Peyer's patch (tissue), 4 donors: ENCODE measurements at regions not wholly inside any gene's neighbourhood (a gene's known extent, or its start where the extent isn't known, plus 50 kb on each side); places are given as distances from the start of the nearest gene placed in this dataset.

Source experiments
- POLR2A ChIP-seq, 2 donors: fragments of 450-650 bp; IDR thresholded peaks; one replicate each; pipeline ENCODE4 v1.5.1; 2017; ENCODE audit warnings: antibody characterized with exemption in 2 of 2, mild to moderate bottlenecking in 2 of 2, moderate library complexity in 2 of 2
- TF ChIP-seq, protein P1 (sequence below), 6 experiments: fragments of 450-650 bp in 4 of 6; fragments of 200-600 bp in 2 of 6; sonication (generic) in 1 of 6; IDR thresholded peaks; one replicate each; pipeline ENCODE4 v1.5.1; 2017 to 2019; ENCODE audit warnings: antibody characterized with exemption in 6 of 6, mild to moderate bottlenecking in 3 of 6, moderate library complexity in 1 of 6

DNA sequence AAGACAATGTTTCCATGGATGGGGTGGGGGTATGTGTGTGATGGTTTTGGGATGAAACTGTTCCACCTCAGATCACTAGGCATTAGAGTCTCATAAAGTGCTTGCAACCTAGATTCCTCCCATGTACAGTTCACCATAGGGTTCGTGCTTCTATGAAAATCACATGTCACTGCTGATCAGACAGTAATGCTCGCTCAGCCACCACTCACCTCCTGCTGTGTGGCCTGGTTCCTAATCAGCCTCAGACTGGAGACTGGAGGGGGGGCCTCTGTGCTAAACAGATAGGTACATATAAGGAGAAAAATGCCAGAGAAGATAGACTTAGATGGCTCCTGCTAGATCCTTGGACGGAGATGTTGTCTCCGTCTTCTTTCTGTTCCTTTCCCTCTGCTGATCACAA, 1296.9 kb upstream of the SEL1L start:
- TF ChIP-seq POLR2A (IDR thresholded peaks at IDR 0.05), result no peak
- TF ChIP-seq, protein P1, sequence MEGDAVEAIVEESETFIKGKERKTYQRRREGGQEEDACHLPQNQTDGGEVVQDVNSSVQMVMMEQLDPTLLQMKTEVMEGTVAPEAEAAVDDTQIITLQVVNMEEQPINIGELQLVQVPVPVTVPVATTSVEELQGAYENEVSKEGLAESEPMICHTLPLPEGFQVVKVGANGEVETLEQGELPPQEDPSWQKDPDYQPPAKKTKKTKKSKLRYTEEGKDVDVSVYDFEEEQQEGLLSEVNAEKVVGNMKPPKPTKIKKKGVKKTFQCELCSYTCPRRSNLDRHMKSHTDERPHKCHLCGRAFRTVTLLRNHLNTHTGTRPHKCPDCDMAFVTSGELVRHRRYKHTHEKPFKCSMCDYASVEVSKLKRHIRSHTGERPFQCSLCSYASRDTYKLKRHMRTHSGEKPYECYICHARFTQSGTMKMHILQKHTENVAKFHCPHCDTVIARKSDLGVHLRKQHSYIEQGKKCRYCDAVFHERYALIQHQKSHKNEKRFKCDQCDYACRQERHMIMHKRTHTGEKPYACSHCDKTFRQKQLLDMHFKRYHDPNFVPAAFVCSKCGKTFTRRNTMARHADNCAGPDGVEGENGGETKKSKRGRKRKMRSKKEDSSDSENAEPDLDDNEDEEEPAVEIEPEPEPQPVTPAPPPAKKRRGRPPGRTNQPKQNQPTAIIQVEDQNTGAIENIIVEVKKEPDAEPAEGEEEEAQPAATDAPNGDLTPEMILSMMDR (IDR thresholded peaks at IDR 0.05), result no peak
